Activated CD4-positive, alpha-beta memory T cell treated with anti-CD3 and anti-CD28 coated beads for 36 hours (primary cell): ENCODE measurements at regions not wholly inside any gene's neighbourhood (a gene's known extent, or its start where the extent isn't known, plus 50 kb on each side); places are given as distances from the start of the nearest gene placed in this dataset.
A peak's percentile ranks its signal among the peaks of the same experiment; 100 is the strongest.

Experiments used
- CTCF ChIA-PET: fragments of 350-600 bp; sonication (Branson Sonifier 250); formaldehyde crosslinking; loops from one replicate; lab custom pipeline; 2021; ENCODE audit warnings: antibody characterized with exemption, inconsistent platforms; lab: Charles Lee
- POLR2A ChIA-PET: fragments of 350-600 bp; sonication (Branson Sonifier 250); formaldehyde crosslinking; loops from one replicate; lab custom pipeline; 2021; ENCODE audit warnings: antibody characterized with exemption; lab: Charles Lee
- DNase-seq: peaks from one replicate; pipeline ENCODE4 v3.0.0-alpha.2; 2020
- H3K27ac Mint-ChIP-seq: one replicate; pipeline ENCODE4 v1.8.0; 2021; ENCODE audit warnings: mixed read lengths
- H3K27me3 Mint-ChIP-seq: one replicate; pipeline ENCODE4 v1.8.0; 2021; ENCODE audit warnings: mixed read lengths
- H3K36me3 Mint-ChIP-seq: one replicate; pipeline ENCODE4 v1.8.0; 2021; ENCODE audit warnings: mixed read lengths
- H3K4me1 Mint-ChIP-seq: one replicate; pipeline ENCODE4 v1.8.0; 2021; ENCODE audit warnings: low read depth, mixed read lengths
- H3K4me3 Mint-ChIP-seq: one replicate; pipeline ENCODE4 v1.8.0; 2021; ENCODE audit warnings: mild to moderate bottlenecking, mixed read lengths
- H3K9me3 Mint-ChIP-seq: one replicate; pipeline ENCODE4 v1.8.0; 2021; ENCODE audit warnings: mixed read lengths
- intact Hi-C: fragments of 100-400 bp; cut with micrococcal nuclease; formaldehyde crosslinking; loops from one replicate; pipeline ENCODE4 v1.15.1; 2023

DNA sequence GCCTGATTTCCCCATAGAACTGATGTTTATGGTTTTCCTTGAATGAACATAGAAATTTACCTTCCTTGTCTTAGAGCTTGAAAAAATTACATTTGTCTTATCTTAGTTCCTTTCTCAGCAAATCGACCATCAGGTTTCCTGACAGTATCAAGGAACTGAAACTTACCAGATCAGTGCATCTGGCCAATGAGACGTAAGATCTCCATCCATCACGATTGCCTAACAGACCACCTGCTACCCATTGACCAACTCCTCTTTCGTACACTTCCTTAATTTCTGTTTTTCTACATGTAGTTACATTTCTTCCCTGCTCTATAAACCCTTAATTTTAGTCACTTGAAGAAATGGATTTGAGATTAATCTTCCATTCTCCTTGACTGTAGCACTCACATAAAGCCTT is 57.4 kb upstream of the TMPRSS15 start:
- POLR2A ChIA-PET: no interaction called here
- DNase-seq: no peak
- intact Hi-C loops: no loop called here
- Mint-ChIP-seq H3K4me3 (no peak overlapping the region), H3K4me1 (no peaks in the 10 kb centered on the region), H3K27ac (no peak overlapping the region), H3K9me3 (peaks cover 8% of the 10 kb centered on the region), H3K27me3 (no peaks in the 10 kb centered on the region), H3K36me3 (no peaks in the 10 kb centered on the region)
- CTCF ChIA-PET: no interaction called here

DNA sequence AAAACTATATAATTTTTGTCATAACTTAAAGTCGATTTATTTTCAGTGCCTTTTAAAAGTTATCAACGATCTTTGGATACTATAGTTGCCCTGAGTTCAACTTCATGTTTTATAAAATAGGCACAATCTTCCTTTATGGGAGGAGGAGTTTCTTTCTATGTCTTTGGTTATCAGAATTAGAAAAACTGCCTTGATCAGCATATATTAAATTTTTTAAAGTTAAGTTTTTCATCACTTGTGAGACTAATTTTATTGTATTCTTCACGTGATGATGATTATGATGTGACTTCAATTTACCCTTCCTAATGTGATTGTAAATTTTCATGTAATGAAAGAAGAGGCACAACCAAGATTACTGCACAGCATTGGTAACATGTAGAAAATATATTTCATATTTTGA is 58.2 kb upstream of the TMPRSS15 start:
- no peaks in the 10 kb centered on the region for H3K27me3 Mint-ChIP-seq
- ChIA-PET POLR2A (no interaction called here), CTCF (no interaction called here)
- H3K27ac Mint-ChIP-seq: no peak overlapping the region
- intact Hi-C loops: no loop called here
- H3K4me1 Mint-ChIP-seq: no peaks in the 10 kb centered on the region
- peaks cover 15% of the 10 kb centered on the region for H3K9me3 Mint-ChIP-seq
- no peak overlapping the region for H3K4me3 Mint-ChIP-seq
- no peaks in the 10 kb centered on the region for H3K36me3 Mint-ChIP-seq
- DNase-seq: no peak

DNA sequence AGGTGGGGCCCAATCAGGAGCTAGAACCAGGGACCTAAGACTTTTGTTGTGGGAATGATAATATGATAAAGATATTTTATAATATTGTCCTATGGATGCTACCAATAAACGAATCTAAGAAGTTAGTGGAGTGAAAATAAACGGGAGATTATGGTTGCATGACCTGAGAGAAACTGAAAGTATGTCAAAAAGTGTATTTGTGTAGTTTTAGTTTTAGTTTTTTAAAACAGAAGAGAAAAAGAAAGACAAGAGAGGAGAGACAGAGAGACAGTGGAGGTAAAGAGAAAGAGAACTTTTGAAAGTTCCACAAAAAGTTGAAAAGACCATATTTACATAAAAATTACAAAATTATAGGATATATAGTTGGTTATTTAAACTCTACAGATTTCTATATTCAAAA is 64.1 kb upstream of the TMPRSS15 start:
- ChIA-PET POLR2A (no interaction called here), CTCF (no interaction called here)
- DNase-seq: no peak
- H3K36me3 Mint-ChIP-seq: no peaks in the 10 kb centered on the region
- intact Hi-C loops: no loop called here
- no peaks in the 10 kb centered on the region for H3K4me1 Mint-ChIP-seq
- H3K27ac Mint-ChIP-seq: no peak overlapping the region
- H3K4me3 Mint-ChIP-seq: no peak overlapping the region
- H3K9me3 Mint-ChIP-seq: peaks cover 11% of the 10 kb centered on the region
- H3K27me3 Mint-ChIP-seq: no peaks in the 10 kb centered on the region

DNA sequence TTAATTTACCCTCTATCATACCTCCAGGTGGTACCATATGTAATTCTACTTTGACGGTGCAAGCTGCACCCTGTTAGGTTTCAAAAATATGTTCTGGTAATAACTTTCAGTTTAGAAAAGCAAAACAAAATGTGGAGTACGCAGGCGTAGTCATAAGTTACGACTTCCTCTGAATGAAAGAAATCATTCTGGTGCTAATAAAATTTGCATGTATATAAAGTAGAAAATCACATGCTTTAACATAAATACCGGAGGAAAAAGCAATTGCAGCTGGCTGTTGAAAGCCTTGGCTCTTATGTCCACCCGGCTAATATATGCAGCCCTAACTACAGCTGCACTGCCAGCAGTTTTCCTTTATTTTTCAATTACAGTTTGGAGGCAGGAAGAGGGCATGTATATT is 65.2 kb upstream of the TMPRSS15 start:
- ChIA-PET POLR2A (no interaction called here), CTCF (no interaction called here)
- no peaks in the 10 kb centered on the region for H3K36me3 Mint-ChIP-seq
- intact Hi-C loops: no loop called here
- DNase-seq: no peak
- no peak overlapping the region for H3K27ac Mint-ChIP-seq
- H3K4me1 Mint-ChIP-seq: no peaks in the 10 kb centered on the region
- H3K4me3 Mint-ChIP-seq: no peak overlapping the region
- H3K9me3 Mint-ChIP-seq: peaks cover 8% of the 10 kb centered on the region
- H3K27me3 Mint-ChIP-seq: no peaks in the 10 kb centered on the region

DNA sequence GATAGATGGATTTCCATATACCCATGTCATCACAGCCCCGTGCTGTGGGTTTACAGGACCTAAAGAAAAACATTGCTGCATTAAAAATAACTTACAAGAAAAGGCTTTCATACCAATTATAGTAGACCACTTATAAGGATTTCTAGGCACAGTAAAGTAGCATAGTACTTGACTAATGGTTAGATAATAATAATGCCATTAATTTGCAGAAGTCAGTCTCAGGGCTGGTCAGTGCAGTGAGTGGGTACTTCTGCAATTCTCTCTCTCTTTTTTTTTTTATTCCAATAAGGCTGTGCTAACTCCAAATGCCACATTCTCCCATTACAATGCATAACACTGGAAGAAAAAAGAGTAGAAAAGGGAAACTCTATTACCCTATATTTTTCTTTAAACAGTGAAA is 73.1 kb upstream of the TMPRSS15 start:
- Mint-ChIP-seq H3K27ac (no peak overlapping the region), H3K27me3 (no peaks in the 10 kb centered on the region), H3K4me1 (no peaks in the 10 kb centered on the region), H3K4me3 (no peak overlapping the region), H3K9me3 (no peaks in the 10 kb centered on the region), H3K36me3 (no peaks in the 10 kb centered on the region)
- ChIA-PET POLR2A (no interaction called here), CTCF (no interaction called here)
- DNase-seq: no peak
- intact Hi-C loops: no loop called here

DNA sequence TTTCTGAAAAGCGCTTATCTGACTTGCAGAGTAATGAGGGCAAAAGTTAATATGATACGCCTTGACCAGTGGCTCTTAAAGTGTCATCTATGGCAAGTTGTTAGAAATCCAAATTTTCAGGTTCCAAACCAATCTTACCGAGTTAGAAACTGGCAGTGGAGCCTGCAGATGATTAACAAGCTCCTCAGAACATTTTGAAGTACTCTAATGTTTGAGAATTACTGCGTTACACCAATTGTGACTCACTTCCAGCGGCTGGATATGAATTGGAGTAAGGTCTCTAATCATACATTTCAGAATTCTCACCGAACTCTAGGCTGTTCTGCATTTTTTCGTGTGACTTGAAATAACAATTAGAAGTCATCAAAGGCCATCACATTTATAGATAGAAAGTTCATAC is 73.5 kb upstream of the TMPRSS15 start:
- Mint-ChIP-seq H3K4me3 (no peak overlapping the region), H3K9me3 (no peaks in the 10 kb centered on the region), H3K27me3 (no peaks in the 10 kb centered on the region), H3K27ac (no peak overlapping the region), H3K4me1 (no peaks in the 10 kb centered on the region), H3K36me3 (no peaks in the 10 kb centered on the region)
- ChIA-PET POLR2A (no interaction called here), CTCF (no interaction called here)
- intact Hi-C loops: no loop called here
- no peak for DNase-seq

DNA sequence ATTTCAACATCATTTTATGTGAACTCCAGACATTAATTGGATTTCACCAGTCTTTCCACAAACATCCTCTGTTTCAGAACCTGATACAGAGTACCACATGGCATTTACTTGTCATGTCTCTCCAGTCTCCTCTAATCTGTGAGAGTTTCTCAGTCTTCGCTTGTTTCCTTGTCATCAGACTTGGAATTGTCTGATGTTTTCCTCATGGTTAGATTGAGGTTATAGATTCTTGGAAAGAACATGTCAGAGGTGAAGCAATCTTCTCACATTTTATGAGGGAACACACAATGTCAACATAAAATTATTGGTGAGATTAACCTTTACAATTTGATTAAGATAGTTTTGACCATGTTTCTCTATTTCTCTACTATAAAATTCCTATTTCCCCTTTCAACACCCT is 74.9 kb upstream of the TMPRSS15 start:
- POLR2A ChIA-PET: no interaction called here
- intact Hi-C loops: no loop called here
- no peaks in the 10 kb centered on the region for H3K27me3 Mint-ChIP-seq

DNA sequence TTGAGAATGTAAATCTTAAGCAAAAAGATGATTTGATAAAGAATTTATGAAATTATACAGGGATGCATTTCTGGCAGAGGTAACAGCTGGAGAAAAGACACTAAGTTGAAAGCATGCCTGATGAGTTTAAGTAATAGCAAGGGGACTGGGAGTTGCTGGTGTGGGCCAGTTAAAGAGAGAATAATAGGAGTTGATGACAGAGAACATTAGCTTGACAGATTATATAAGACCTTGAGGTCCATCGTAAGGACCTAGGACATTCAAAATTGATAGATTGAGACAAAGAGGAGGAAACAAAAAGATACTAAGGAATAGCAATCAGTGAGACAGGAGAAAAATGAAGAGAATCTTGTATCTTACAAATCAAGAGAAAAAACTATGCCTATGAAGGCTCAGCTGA is 84.7 kb upstream of the TMPRSS15 start:
- ChIA-PET CTCF (no interaction called here), POLR2A (no interaction called here)
- intact Hi-C loops: no loop called here
- H3K27me3 Mint-ChIP-seq: no peaks in the 10 kb centered on the region
- no peaks in the 10 kb centered on the region for H3K36me3 Mint-ChIP-seq
- no peak overlapping the region for H3K27ac Mint-ChIP-seq
- no peaks in the 10 kb centered on the region for H3K4me1 Mint-ChIP-seq
- no peak overlapping the region for H3K4me3 Mint-ChIP-seq
- H3K9me3 Mint-ChIP-seq: no peaks in the 10 kb centered on the region
- no peak for DNase-seq

More for the DNA sequence above, 74.9 kb upstream of the TMPRSS15 start:
- Mint-ChIP-seq H3K9me3 (no peaks in the 10 kb centered on the region), H3K4me1 (no peaks in the 10 kb centered on the region), H3K4me3 (no peak overlapping the region), H3K36me3 (no peaks in the 10 kb centered on the region), H3K27ac (no peak overlapping the region)
- CTCF ChIA-PET: no interaction called here
- DNase-seq: no peak

DNA sequence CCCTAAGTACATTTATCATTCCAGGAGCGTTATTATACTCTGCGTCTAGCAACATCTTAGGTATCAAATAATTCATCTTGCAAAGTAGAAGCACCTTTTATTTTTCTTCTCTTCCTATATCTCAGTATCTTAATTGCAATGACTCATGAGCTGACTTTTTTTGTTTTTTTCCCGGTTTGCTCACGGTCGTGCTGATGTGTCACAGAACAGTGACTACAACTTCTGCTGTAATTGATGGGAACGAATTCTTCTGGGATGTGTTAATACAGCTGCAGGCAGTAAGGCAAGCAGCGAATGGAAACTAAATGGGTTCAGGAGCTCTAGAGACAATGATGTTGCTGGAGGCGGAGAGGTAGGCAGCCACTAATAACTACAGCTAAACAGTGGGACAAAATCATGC is 89.8 kb upstream of the TMPRSS15 start:
- POLR2A ChIA-PET: no interaction called here

DNA sequence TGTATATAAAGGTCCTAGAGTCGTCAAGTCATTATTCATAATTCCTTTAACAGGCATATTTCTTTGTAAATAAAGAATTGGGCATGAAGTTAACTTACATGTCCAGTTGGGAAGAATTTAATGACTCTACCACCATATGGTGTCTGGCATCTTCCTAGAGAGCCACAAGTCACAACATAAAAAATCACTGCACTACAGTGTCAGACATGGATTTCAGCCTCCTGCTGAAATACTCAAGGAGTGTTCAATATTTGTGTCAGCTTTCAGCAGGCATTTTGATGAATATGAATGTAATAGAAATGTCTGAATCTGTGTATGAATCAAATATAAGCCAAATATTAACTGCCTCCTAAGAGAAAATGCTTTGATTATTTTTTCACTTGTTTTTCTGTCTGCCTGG is 91.9 kb upstream of the TMPRSS15 start:
- H3K27ac Mint-ChIP-seq: no peak overlapping the region
- POLR2A ChIA-PET: no interaction called here

More for the DNA sequence above, 89.8 kb upstream of the TMPRSS15 start:
- H3K36me3 Mint-ChIP-seq: no peaks in the 10 kb centered on the region
- CTCF ChIA-PET: no interaction called here
- no peak for DNase-seq
- no peaks in the 10 kb centered on the region for H3K27me3 Mint-ChIP-seq
- no peak overlapping the region for H3K27ac Mint-ChIP-seq
- intact Hi-C loops: no loop called here
- no peaks in the 10 kb centered on the region for H3K9me3 Mint-ChIP-seq
- no peaks in the 10 kb centered on the region for H3K4me1 Mint-ChIP-seq
- H3K4me3 Mint-ChIP-seq: no peak overlapping the region

DNA sequence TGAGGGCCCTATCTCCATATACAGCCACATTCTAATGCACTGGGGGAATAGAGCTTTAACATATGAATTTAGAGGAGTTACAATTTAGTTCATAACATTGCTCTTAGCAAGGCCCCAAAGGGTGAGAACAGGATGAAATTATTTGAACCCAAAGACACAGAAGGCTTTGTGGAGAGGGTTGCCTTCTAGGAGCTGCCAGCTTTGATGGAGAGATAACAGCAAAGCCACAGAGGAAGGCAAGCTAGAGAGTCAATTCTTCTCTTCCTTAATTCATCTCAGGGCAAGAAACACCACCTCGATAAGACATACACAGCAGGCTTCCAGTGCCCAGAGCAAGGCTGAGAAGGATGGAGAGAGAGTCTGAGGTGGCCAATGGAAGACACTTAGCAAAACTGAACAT is 94.8 kb upstream of the TMPRSS15 start:
- intact Hi-C loops: no loop called here
- no peaks in the 10 kb centered on the region for H3K4me1 Mint-ChIP-seq
- H3K9me3 Mint-ChIP-seq: peaks cover 6% of the 10 kb centered on the region
- no peak for DNase-seq
- CTCF ChIA-PET: no interaction called here
- no peak overlapping the region for H3K27ac Mint-ChIP-seq
- H3K4me3 Mint-ChIP-seq: no peak overlapping the region
- POLR2A ChIA-PET: no interaction called here
- H3K36me3 Mint-ChIP-seq: no peaks in the 10 kb centered on the region
- H3K27me3 Mint-ChIP-seq: no peaks in the 10 kb centered on the region

More for the DNA sequence above, 91.9 kb upstream of the TMPRSS15 start:
- Mint-ChIP-seq H3K9me3 (no peaks in the 10 kb centered on the region), H3K36me3 (no peaks in the 10 kb centered on the region), H3K27me3 (no peaks in the 10 kb centered on the region), H3K4me1 (no peaks in the 10 kb centered on the region), H3K4me3 (no peak overlapping the region)
- CTCF ChIA-PET: no interaction called here
- no peak for DNase-seq
- intact Hi-C loops: no loop called here

DNA sequence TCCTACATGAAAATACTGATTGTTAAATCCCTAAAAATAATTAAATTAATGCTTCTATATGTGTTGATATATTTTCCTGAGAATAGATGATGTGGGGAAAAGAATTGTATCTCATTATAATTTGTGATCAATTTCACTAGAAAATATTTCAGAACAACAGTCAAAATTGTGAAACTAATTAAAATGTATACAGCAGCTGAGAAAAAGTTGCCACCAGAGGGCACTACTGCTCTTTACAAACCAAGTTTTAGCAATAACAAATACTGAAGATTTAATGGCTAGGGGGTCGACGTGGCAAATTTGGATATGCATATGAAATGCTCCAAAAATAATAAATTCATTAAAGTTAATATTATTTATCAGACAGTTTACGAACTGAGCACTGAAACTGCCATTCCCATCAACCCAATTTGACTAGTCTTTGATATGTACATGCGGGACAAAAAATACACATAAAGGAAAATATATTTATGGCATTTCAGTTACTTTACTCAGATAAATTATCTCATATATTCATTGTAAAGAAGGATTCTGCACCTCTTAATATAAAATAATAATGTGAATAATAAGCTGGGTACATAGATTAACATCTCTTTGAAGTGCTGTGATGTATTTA is 96.3 kb upstream of the TMPRSS15 start:
- POLR2A ChIA-PET: no interaction called here
- H3K36me3 Mint-ChIP-seq: no peaks in the 10 kb centered on the region
- intact Hi-C loops: no loop called here
- no peak overlapping the region for H3K4me3 Mint-ChIP-seq
- H3K27me3 Mint-ChIP-seq: no peaks in the 10 kb centered on the region
- CTCF ChIA-PET: interaction anchor here (0.7 to 0.8 kb wide), 2 partner anchors 11 to 36 kb away, joined by 3 read pairs; no protein-coding TSS in a partner anchor
- H3K27ac Mint-ChIP-seq: no peak overlapping the region
- no peaks in the 10 kb centered on the region for H3K4me1 Mint-ChIP-seq
- H3K9me3 Mint-ChIP-seq: peaks cover 9% of the 10 kb centered on the region
- peak; percentile 29 for DNase-seq

DNA sequence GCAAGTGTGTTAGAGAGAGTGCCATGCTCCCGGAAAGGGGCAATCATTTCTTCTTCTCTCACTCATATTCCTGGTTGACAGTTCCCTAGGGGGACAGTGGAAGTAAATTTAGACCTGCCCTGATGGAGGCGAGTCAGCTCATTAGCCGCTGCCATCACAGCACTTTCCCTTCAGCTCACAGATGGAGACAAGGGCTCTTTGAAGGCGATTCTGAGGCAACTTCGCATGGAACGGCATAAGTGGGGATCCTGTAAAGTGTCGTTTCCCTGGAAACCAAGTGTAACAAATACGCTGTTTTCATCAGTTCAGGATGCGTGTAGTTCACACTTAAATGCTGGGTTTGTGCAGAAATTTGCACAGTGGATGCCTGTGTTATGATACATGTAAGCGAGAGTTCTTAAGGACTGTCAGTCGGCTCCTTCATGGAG is 114.5 kb upstream of the TMPRSS15 start:
- intact Hi-C loops: no loop called here
- CTCF ChIA-PET: no interaction called here
- Mint-ChIP-seq H3K9me3 (no peaks in the 10 kb centered on the region), H3K27me3 (no peaks in the 10 kb centered on the region), H3K4me3 (no peak overlapping the region), H3K4me1 (no peaks in the 10 kb centered on the region), H3K27ac (no peak overlapping the region), H3K36me3 (no peaks in the 10 kb centered on the region)
- DNase-seq: no peak
- POLR2A ChIA-PET: no interaction called here
